ENCODE measurements at regions not wholly inside any gene's neighbourhood (a gene's known extent, or its start where the extent isn't known, plus 50 kb on each side); places are given as distances from the start of the nearest gene placed in this dataset.

DNA sequence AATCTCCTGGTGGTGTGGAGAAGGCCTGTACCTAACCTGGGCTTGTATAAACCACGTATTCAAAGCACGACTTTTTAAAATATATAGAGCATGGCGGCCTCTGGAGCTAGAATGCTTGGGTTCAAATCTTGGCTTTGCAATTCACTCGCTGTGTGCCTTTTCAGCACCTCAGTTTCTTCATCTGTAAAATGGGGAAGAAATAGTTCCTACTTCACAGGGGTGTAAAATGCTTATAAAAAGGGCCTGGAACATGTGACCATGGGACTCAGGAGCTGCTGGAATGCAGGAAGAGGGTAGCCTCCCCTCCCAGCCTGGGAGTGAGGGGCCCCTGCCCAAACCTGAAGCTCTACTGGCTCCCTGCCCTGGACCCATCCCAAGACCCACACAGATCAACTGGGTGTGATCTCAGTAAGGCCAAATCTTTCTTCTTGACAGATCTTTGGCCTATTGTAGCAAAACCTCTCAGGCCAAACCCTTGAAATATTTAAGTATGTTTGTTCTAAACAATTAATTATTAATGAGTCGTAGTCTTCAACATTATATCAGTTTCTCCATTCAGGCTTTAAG lies 269.0 kb downstream of the ZSWIM6 start:
- TF ChIP-seq, protein P1, sequence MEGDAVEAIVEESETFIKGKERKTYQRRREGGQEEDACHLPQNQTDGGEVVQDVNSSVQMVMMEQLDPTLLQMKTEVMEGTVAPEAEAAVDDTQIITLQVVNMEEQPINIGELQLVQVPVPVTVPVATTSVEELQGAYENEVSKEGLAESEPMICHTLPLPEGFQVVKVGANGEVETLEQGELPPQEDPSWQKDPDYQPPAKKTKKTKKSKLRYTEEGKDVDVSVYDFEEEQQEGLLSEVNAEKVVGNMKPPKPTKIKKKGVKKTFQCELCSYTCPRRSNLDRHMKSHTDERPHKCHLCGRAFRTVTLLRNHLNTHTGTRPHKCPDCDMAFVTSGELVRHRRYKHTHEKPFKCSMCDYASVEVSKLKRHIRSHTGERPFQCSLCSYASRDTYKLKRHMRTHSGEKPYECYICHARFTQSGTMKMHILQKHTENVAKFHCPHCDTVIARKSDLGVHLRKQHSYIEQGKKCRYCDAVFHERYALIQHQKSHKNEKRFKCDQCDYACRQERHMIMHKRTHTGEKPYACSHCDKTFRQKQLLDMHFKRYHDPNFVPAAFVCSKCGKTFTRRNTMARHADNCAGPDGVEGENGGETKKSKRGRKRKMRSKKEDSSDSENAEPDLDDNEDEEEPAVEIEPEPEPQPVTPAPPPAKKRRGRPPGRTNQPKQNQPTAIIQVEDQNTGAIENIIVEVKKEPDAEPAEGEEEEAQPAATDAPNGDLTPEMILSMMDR (IDR thresholded peaks at IDR 0.05) = no peak
- TF ChIP-seq POLR2A (IDR thresholded peaks at IDR 0.05) = no peak

Measured in lower leg skin (tissue), 3 donors.